ENCODE measurements at regions not wholly inside any gene's neighbourhood (a gene's known extent, or its start where the extent isn't known, plus 50 kb on each side); places are given as distances from the start of the nearest gene placed in this dataset.

GRCh38 chr4:132763465-132763864 is 385.6 kb upstream of the PCDH10 start:
- no peaks in the 10 kb centered on the region for H3K9me3 ChIP-seq
- no peaks in the 10 kb centered on the region for H3K4me1 ChIP-seq
- WGBS, 2 donors: 60 to 77% methylated on average over 2 of the region's 2 CpGs
- H3K36me3 ChIP-seq: no peaks in the 10 kb centered on the region
- no peak overlapping the region for H3K27ac ChIP-seq
- no peak overlapping the region for H3K4me3 ChIP-seq
- intact Hi-C loops (cut with DNase I): no loop called here
- H3K27me3 ChIP-seq: no peaks in the 10 kb centered on the region
- TF ChIP-seq POLR2AphosphoS5 (IDR thresholded peaks at IDR 0.05): no peak
- TF ChIP-seq EP300 (IDR thresholded peaks at IDR 0.05): no peak
- TF ChIP-seq CTCF (IDR thresholded peaks at IDR 0.05): no peak
- TF ChIP-seq POLR2A (IDR thresholded peaks at IDR 0.05): no peak
- DNase-seq: no peak

- no peak for TF ChIP-seq POLR2A (IDR thresholded peaks at IDR 0.05)
- TF ChIP-seq CTCF (IDR thresholded peaks at IDR 0.05): no peak
- no peak for TF ChIP-seq POLR2AphosphoS5 (IDR thresholded peaks at IDR 0.05)
- no peak for TF ChIP-seq EP300 (IDR thresholded peaks at IDR 0.05)
- Histone ChIP-seq H3K4me3 (no peak overlapping the region), H3K9me3 (no peaks in the 10 kb centered on the region), H3K27me3 (no peaks in the 10 kb centered on the region), H3K4me1 (no peaks in the 10 kb centered on the region), H3K27ac (no peak overlapping the region), H3K36me3 (no peaks in the 10 kb centered on the region)
- 80 to 85% methylated on average over 1 of the region's 1 CpG for WGBS, 2 donors
- intact Hi-C loops (cut with DNase I): no loop called here
- no peak for DNase-seq
Measured at GRCh38 chr4:132767901-132768300, 381.2 kb upstream of the PCDH10 start.

DNA sequence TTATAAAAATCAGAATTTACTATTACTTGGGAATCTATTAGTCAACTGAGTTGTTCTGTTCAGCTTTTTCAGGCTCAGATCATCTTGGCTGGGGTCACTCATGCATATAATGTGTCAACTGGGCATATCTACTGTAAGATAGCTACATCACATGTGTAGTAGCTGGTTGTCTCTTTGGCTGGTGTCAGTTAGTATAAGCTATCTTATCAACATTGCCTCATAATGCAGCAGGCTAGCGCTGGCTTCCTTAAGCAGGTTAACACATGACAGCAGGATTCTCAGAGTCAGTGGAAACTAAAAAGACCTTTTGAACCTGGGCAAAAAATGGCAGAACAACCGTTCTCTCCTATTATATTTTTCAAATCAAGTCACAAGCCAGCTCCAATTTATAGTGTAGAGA is 378.3 kb upstream of the PCDH10 start:
- TF ChIP-seq POLR2A (IDR thresholded peaks at IDR 0.05) (no peak), CTCF (IDR thresholded peaks at IDR 0.05) (no peak), POLR2AphosphoS5 (IDR thresholded peaks at IDR 0.05) (no peak), EP300 (IDR thresholded peaks at IDR 0.05) (no peak)
- no peaks in the 10 kb centered on the region for H3K9me3 ChIP-seq
- H3K4me1 ChIP-seq: no peaks in the 10 kb centered on the region
- H3K27me3 ChIP-seq: no peaks in the 10 kb centered on the region
- no peak overlapping the region for H3K27ac ChIP-seq
- DNase-seq: no peak
- H3K36me3 ChIP-seq: no peaks in the 10 kb centered on the region
- 63 to 80% methylated on average over 2 of the region's 2 CpGs for WGBS, 2 donors
- H3K4me3 ChIP-seq: no peak overlapping the region
- intact Hi-C loops (cut with DNase I): no loop called here

GRCh38 chr4:132792310-132792709 is 356.8 kb upstream of the PCDH10 start:
- Histone ChIP-seq H3K36me3 (no peaks in the 10 kb centered on the region), H3K9me3 (no peaks in the 10 kb centered on the region), H3K27me3 (no peaks in the 10 kb centered on the region), H3K4me3 (no peak overlapping the region), H3K4me1 (no peaks in the 10 kb centered on the region), H3K27ac (no peak overlapping the region)
- intact Hi-C loops (cut with DNase I): no loop called here
- no peak for TF ChIP-seq EP300 (IDR thresholded peaks at IDR 0.05)
- no peak for TF ChIP-seq POLR2A (IDR thresholded peaks at IDR 0.05)
- no peak for TF ChIP-seq POLR2AphosphoS5 (IDR thresholded peaks at IDR 0.05)
- TF ChIP-seq CTCF (IDR thresholded peaks at IDR 0.05): no peak
- no peak for DNase-seq

- 65 to 78% methylated on average over 1 of the region's 1 CpG for WGBS, 2 donors
- TF ChIP-seq POLR2A (IDR thresholded peaks at IDR 0.05) (no peak), POLR2AphosphoS5 (IDR thresholded peaks at IDR 0.05) (no peak)
Measured at GRCh38 chr4:132797856-132798255, 351.2 kb upstream of the PCDH10 start.

More at GRCh38 chr4:132797856-132798255, 351.2 kb upstream of the PCDH10 start:
- Histone ChIP-seq H3K9me3 (no peaks in the 10 kb centered on the region), H3K27me3 (no peaks in the 10 kb centered on the region), H3K27ac (no peak overlapping the region), H3K4me1 (no peaks in the 10 kb centered on the region), H3K36me3 (no peaks in the 10 kb centered on the region), H3K4me3 (no peak overlapping the region)
- no peak for DNase-seq
- intact Hi-C loops (cut with DNase I): no loop called here

Measured in sigmoid colon (tissue), 6 donors.